Natural killer cell (primary cell): ENCODE measurements at regions not wholly inside any gene's neighbourhood (a gene's known extent, or its start where the extent isn't known, plus 50 kb on each side); places are given as distances from the start of the nearest gene placed in this dataset.
A peak's percentile ranks its signal among the peaks of the same experiment; 100 is the strongest.
"Not testable (repeated sequence)": the region's sequence is repeated elsewhere in the genome, so short reads cannot be mapped to it uniquely, and the experiment has no call there.

Source experiments
- ATAC-seq, 3 donors: fragments of 150-1000 bp in 2 of 3; fragments of 200-7000 bp in 1 of 3; cut with Tn5 transposase; 1 replicate in 1 of 3; 2 replicates in 2 of 3; pipeline ENCODE4 v1.10.0; 2021; ENCODE audit warnings: mild to moderate bottlenecking in 2 of 3, moderate library complexity in 2 of 3
- DNase-seq, 2 donors: peaks; one replicate each; pipeline versions ENCODE4 v3.0.0 to v3.0.0-alpha.2; 2013 to 2021; ENCODE audit warnings: mixed read lengths in 1 of 2
- H3K27ac ChIP-seq: one replicate; pipeline ENCODE4 v1.5.1; 2013; ENCODE audit warnings: mild to moderate bottlenecking, low read length
- H3K27me3 ChIP-seq: one replicate; pipeline ENCODE4 v1.6.1; 2013; ENCODE audit warnings: low read length; ENCODE audit not compliant: control insufficient read depth, insufficient read depth
- H3K36me3 ChIP-seq: one replicate; pipeline ENCODE4 v1.6.1; 2013; ENCODE audit warnings: low read length; ENCODE audit not compliant: control insufficient read depth, insufficient read depth
- H3K4me1 ChIP-seq: one replicate; pipeline ENCODE4 v1.6.1; 2013; ENCODE audit warnings: low read length; ENCODE audit not compliant: control insufficient read depth, insufficient read depth
- H3K4me3 ChIP-seq: one replicate; pipeline ENCODE4 v1.5.1; 2013; ENCODE audit warnings: low read length
- H3K9me3 ChIP-seq: one replicate; pipeline ENCODE4 v1.6.1; 2013; ENCODE audit warnings: low read length; ENCODE audit not compliant: control insufficient read depth, insufficient read depth
- H3K27ac Mint-ChIP-seq, 2 donors: one replicate each; pipeline ENCODE4 v1.8.0; 2022; ENCODE audit warnings: mild to moderate bottlenecking in 2 of 2, mixed read lengths in 2 of 2, moderate library complexity in 1 of 2
- H3K27me3 Mint-ChIP-seq, 2 donors: one replicate each; pipeline ENCODE4 v1.8.0; 2022; ENCODE audit warnings: low read depth in 2 of 2, mixed read lengths in 2 of 2
- H3K36me3 Mint-ChIP-seq: one replicate; pipeline ENCODE4 v1.8.0; 2022; ENCODE audit warnings: mixed read lengths
- H3K4me1 Mint-ChIP-seq, 2 donors: one replicate each; pipeline ENCODE4 v1.8.0; 2022; ENCODE audit warnings: mixed read lengths in 2 of 2
- H3K4me3 Mint-ChIP-seq: one replicate; pipeline ENCODE4 v1.8.0; 2022; ENCODE audit warnings: mild to moderate bottlenecking, moderate library complexity, mixed read lengths
- H3K9me3 Mint-ChIP-seq, 2 donors: one replicate each; pipeline ENCODE4 v1.8.0; 2022; ENCODE audit warnings: mixed read lengths in 2 of 2
- WGBS: methylation state at CpG from one replicate; pipeline ENCODE4 v1.1.7; 2013; ENCODE audit warnings: missing lambda C conversion rate; ENCODE audit not compliant: insufficient coverage; 5-methylcytosine and 5-hydroxymethylcytosine counted together
- intact Hi-C: fragments of 100-400 bp; cut with micrococcal nuclease; formaldehyde crosslinking; loops from one replicate; pipeline ENCODE4 v1.14.2; 2022
- TF ChIP-seq, protein P1 (sequence below): fragments of 200-600 bp; IDR thresholded peaks from one replicate; pipeline ENCODE4 v1.8.0; 2022; ENCODE audit warnings: antibody characterized with exemption

GRCh38 chr9:102244916-102245315, 506.5 kb upstream of the GRIN3A start:
- Histone ChIP-seq H3K27ac (no peak overlapping the region), H3K4me3 (no peak overlapping the region), H3K27me3 (no peaks in the 10 kb centered on the region), H3K36me3 (no peaks in the 10 kb centered on the region), H3K9me3 (no peaks in the 10 kb centered on the region), H3K4me1 (no peaks in the 10 kb centered on the region)
- Mint-ChIP-seq H3K4me3 (no peak overlapping the region), H3K9me3 (peaks cover 8 to 18% of the 10 kb centered on the region in 2 donors), H3K27ac (no peak overlapping the region), H3K27me3 (no peaks in the 10 kb centered on the region), H3K36me3 (peaks cover 7% of the 10 kb centered on the region), H3K4me1 (no peaks in the 10 kb centered on the region)
- 87% methylated on average over 4 of the region's 4 CpGs for WGBS
- TF ChIP-seq, protein P1, sequence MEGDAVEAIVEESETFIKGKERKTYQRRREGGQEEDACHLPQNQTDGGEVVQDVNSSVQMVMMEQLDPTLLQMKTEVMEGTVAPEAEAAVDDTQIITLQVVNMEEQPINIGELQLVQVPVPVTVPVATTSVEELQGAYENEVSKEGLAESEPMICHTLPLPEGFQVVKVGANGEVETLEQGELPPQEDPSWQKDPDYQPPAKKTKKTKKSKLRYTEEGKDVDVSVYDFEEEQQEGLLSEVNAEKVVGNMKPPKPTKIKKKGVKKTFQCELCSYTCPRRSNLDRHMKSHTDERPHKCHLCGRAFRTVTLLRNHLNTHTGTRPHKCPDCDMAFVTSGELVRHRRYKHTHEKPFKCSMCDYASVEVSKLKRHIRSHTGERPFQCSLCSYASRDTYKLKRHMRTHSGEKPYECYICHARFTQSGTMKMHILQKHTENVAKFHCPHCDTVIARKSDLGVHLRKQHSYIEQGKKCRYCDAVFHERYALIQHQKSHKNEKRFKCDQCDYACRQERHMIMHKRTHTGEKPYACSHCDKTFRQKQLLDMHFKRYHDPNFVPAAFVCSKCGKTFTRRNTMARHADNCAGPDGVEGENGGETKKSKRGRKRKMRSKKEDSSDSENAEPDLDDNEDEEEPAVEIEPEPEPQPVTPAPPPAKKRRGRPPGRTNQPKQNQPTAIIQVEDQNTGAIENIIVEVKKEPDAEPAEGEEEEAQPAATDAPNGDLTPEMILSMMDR, result no peak
- intact Hi-C loops, result no loop called here
- no peak for DNase-seq
- ATAC-seq, result no peak

DNA sequence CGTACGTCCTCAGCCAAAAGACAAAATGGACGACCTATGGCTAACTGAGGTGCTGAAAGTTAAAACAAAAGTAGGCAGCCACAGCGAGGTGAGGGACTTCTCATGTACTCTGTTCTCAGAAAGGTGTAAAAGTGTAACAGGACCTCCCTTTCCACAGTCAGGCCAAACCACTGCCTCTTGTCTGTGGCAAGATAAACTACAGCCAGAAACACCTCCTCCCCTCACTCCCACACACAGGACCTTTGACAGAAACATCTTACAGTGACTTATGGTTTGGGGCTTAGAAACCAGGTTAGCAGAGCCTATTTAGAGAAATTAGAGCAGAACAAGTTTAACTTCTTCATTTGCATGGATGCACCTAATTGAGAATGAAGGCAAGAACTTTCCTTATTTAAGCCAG, 499.1 kb upstream of the GRIN3A start:
- no peaks in the 10 kb centered on the region for H3K27me3 Mint-ChIP-seq
- H3K4me3 ChIP-seq, result no peak overlapping the region
- peaks cover 5% of the 10 kb centered on the region for H3K4me1 ChIP-seq
- H3K36me3 Mint-ChIP-seq, result peaks cover 7% of the 10 kb centered on the region
- intact Hi-C loops, result no loop called here
- no peaks in the 10 kb centered on the region for H3K27me3 ChIP-seq
- peaks cover 5 to 6% of the 10 kb centered on the region in 2 donors for H3K9me3 Mint-ChIP-seq
- no peaks in the 10 kb centered on the region for H3K36me3 ChIP-seq
- H3K9me3 ChIP-seq, result no peaks in the 10 kb centered on the region
- DNase-seq (peak in 1 of 2 donors; percentile 3), ATAC-seq (no peak)
- H3K27ac Mint-ChIP-seq, result no peak overlapping the region
- H3K27ac ChIP-seq, result no peak overlapping the region
- WGBS, result 78% methylated on average over 4 of the region's 4 CpGs
- no peaks in the 10 kb centered on the region for H3K4me1 Mint-ChIP-seq
- TF ChIP-seq, protein P1, result no peak
- H3K4me3 Mint-ChIP-seq, result no peak overlapping the region

- Mint-ChIP-seq H3K9me3 (peaks cover 6 to 7% of the 10 kb centered on the region in 2 donors), H3K36me3 (peaks cover 7% of the 10 kb centered on the region), H3K27me3 (no peaks in the 10 kb centered on the region), H3K27ac (no peak overlapping the region), H3K4me3 (no peak overlapping the region), H3K4me1 (no peaks in the 10 kb centered on the region)
- DNase-seq, result no peak
- peaks cover 5% of the 10 kb centered on the region for H3K4me1 ChIP-seq
- H3K36me3 ChIP-seq, result no peaks in the 10 kb centered on the region
- no peaks in the 10 kb centered on the region for H3K9me3 ChIP-seq
- whole genome bisulfite sequencing, result 0% methylated on average over 1 of the region's 1 CpG
- TF ChIP-seq, protein P1, result no peak
- no peak for ATAC-seq
- H3K4me3 ChIP-seq, result no peak overlapping the region
- H3K27me3 ChIP-seq, result no peaks in the 10 kb centered on the region
- intact Hi-C loops, result no loop called here
- no peak overlapping the region for H3K27ac ChIP-seq
Measured at GRCh38 chr9:102237094-102237493, 498.6 kb upstream of the GRIN3A start.

GRCh38 chr9:102227416-102227815, 489.0 kb upstream of the GRIN3A start:
- H3K4me3 ChIP-seq, H3K27me3 Mint-ChIP-seq, DNase-seq, H3K27ac ChIP-seq, H3K36me3 ChIP-seq, H3K36me3 Mint-ChIP-seq, H3K9me3 ChIP-seq, ATAC-seq, H3K4me3 Mint-ChIP-seq, H3K4me1 Mint-ChIP-seq, H3K27me3 ChIP-seq, H3K27ac Mint-ChIP-seq, H3K4me1 ChIP-seq, intact Hi-C loops: not testable (repeated sequence)
- peaks cover 16% of the 10 kb centered on the region in 2 donors for H3K9me3 Mint-ChIP-seq
- 100% methylated on average over 2 of the region's 4 CpGs for WGBS
